Small intestine (tissue), 7 donors: ENCODE measurements at regions not wholly inside any gene's neighbourhood (a gene's known extent, or its start where the extent isn't known, plus 50 kb on each side); places are given as distances from the start of the nearest gene placed in this dataset.

Experiments used
- DNase-seq, 2 donors: peaks; one replicate each; pipeline versions ENCODE4 v3.0.0 to v3.0.0-alpha.2; 2013
- FAIRE-seq: peaks from 2 replicates; lab custom pipeline; 2012; peaks lifted over from hg19 to GRCh38; lab: Jason Lieb, UNC
- H3K27ac ChIP-seq, 3 donors: one replicate each; pipeline ENCODE4 v1.5.1; 2013; ENCODE audit warnings: low read length in 2 of 3, mild to moderate bottlenecking in 2 of 3, control low read depth in 1 of 3, inconsistent platforms in 1 of 3, low read depth in 1 of 3, moderate library complexity in 1 of 3
- H3K27me3 ChIP-seq, 3 donors: one replicate each; pipeline ENCODE4 v1.6.1; 2013; ENCODE audit warnings: low read length in 3 of 3, inconsistent platforms in 1 of 3; ENCODE audit not compliant: control insufficient read depth in 3 of 3, insufficient read depth in 3 of 3
- H3K36me3 ChIP-seq, 3 donors: one replicate each; pipeline ENCODE4 v1.6.1; 2013; ENCODE audit warnings: low read length in 3 of 3, inconsistent platforms in 1 of 3, low read depth in 1 of 3, mild to moderate bottlenecking in 1 of 3, moderate library complexity in 1 of 3; ENCODE audit not compliant: control insufficient read depth in 3 of 3, insufficient read depth in 2 of 3
- H3K4me1 ChIP-seq, 3 donors: one replicate each; pipeline ENCODE4 v1.6.1; 2013; ENCODE audit warnings: low read length in 2 of 3, inconsistent platforms in 1 of 3, low read depth in 1 of 3, mild to moderate bottlenecking in 1 of 3, moderate library complexity in 1 of 3; ENCODE audit not compliant: control insufficient read depth in 3 of 3, insufficient read depth in 2 of 3
- H3K4me3 ChIP-seq, 3 donors: one replicate each; pipeline ENCODE4 v1.5.1; 2013; ENCODE audit warnings: low read length in 3 of 3, control low read depth in 1 of 3, inconsistent platforms in 1 of 3, low read depth in 1 of 3, mild to moderate bottlenecking in 1 of 3, moderate library complexity in 1 of 3
- H3K9me3 ChIP-seq, 2 donors: one replicate each; pipeline ENCODE4 v1.6.1; 2013; ENCODE audit warnings: low read depth in 1 of 2, low read length in 1 of 2; ENCODE audit not compliant: control insufficient read depth in 2 of 2, insufficient read depth in 1 of 2
- WGBS, 3 donors: extraction: QIAGEN DNeasy Blood & Tissue Kit; methylation state at CpG; one replicate each; pipeline ENCODE4 v1.1.7; 2013; 5-methylcytosine and 5-hydroxymethylcytosine counted together
- donor health status: healthy with polysubstance abuse.
- donor health status: control.
- donor health status: control.
- donor health status: Bipolar disorder and iron deficiency.
- donor health status: healthy.

GRCh38 chr2:142599504-142599903 lies 278.0 kb upstream of the KYNU start:
- Histone ChIP-seq H3K9me3 (no peaks in the 10 kb centered on the region), H3K27ac (no peak overlapping the region), H3K4me1 (no peaks in the 10 kb centered on the region), H3K4me3 (no peak overlapping the region), H3K27me3 (no peaks in the 10 kb centered on the region), H3K36me3 (no peaks in the 10 kb centered on the region)
- DNase-seq: no peak
- FAIRE-seq: no peak

- no peak overlapping the region for H3K27ac ChIP-seq
- no peak overlapping the region for H3K4me3 ChIP-seq
- no peaks in the 10 kb centered on the region for H3K27me3 ChIP-seq
- FAIRE-seq (no peak), DNase-seq (no peak)
- H3K4me1 ChIP-seq: no peaks in the 10 kb centered on the region
- no peaks in the 10 kb centered on the region for H3K9me3 ChIP-seq
- H3K36me3 ChIP-seq: no peaks in the 10 kb centered on the region
Observed at GRCh38 chr2:142598846-142599245, 278.6 kb upstream of the KYNU start.

GRCh38 chr2:142596334-142597088 lies 281.0 kb upstream of the KYNU start:
- Histone ChIP-seq H3K27ac (no peak overlapping the region), H3K4me3 (no peak overlapping the region), H3K9me3 (no peaks in the 10 kb centered on the region), H3K36me3 (no peaks in the 10 kb centered on the region), H3K4me1 (no peaks in the 10 kb centered on the region), H3K27me3 (no peaks in the 10 kb centered on the region)
- FAIRE-seq (no peak), DNase-seq (no peak)
- 76 to 94% (median 87%) methylated on average over 2 of the region's 2 CpGs for WGBS, 3 donors

GRCh38 chr2:142594935-142595334 lies 282.5 kb upstream of the KYNU start:
- no peaks in the 10 kb centered on the region for H3K27me3 ChIP-seq
- H3K9me3 ChIP-seq: no peaks in the 10 kb centered on the region
- no peak overlapping the region for H3K27ac ChIP-seq
- no peaks in the 10 kb centered on the region for H3K4me1 ChIP-seq
- no peaks in the 10 kb centered on the region for H3K36me3 ChIP-seq
- no peak for FAIRE-seq
- H3K4me3 ChIP-seq: no peak overlapping the region
- WGBS, 3 donors: 54 to 86% (median 67%) methylated on average over 2 of the region's 2 CpGs
- DNase-seq: no peak

- WGBS, 3 donors: 49 to 65% (median 59%) methylated on average over 3 of the region's 3 CpGs
- Histone ChIP-seq H3K4me3 (no peak overlapping the region), H3K4me1 (no peaks in the 10 kb centered on the region), H3K27ac (no peak overlapping the region), H3K36me3 (no peaks in the 10 kb centered on the region), H3K27me3 (no peaks in the 10 kb centered on the region), H3K9me3 (no peaks in the 10 kb centered on the region)
- FAIRE-seq (no peak), DNase-seq (no peak)
Observed at GRCh38 chr2:142592171-142592570, 285.3 kb upstream of the KYNU start.

GRCh38 chr2:142591420-142591819 lies 286.0 kb upstream of the KYNU start:
- WGBS, 3 donors: 88 to 89% (median 88%) methylated on average over 2 of the region's 2 CpGs
- H3K4me1 ChIP-seq: no peaks in the 10 kb centered on the region
- H3K27ac ChIP-seq: no peak overlapping the region
- H3K27me3 ChIP-seq: no peaks in the 10 kb centered on the region
- no peaks in the 10 kb centered on the region for H3K9me3 ChIP-seq
- H3K36me3 ChIP-seq: no peaks in the 10 kb centered on the region
- DNase-seq (no peak), FAIRE-seq (no peak)
- H3K4me3 ChIP-seq: no peak overlapping the region

- FAIRE-seq (no peak), DNase-seq (no peak)
- no peak overlapping the region for H3K4me3 ChIP-seq
- no peak overlapping the region for H3K27ac ChIP-seq
- H3K27me3 ChIP-seq: no peaks in the 10 kb centered on the region
- WGBS, 3 donors: 69 to 92% (median 75%) methylated on average over 1 of the region's 1 CpG
- H3K36me3 ChIP-seq: no peaks in the 10 kb centered on the region
- H3K4me1 ChIP-seq: no peaks in the 10 kb centered on the region
- H3K9me3 ChIP-seq: no peaks in the 10 kb centered on the region
Observed at GRCh38 chr2:142588269-142588668, 289.2 kb upstream of the KYNU start.

- no peak for FAIRE-seq
- Histone ChIP-seq H3K4me3 (no peak overlapping the region), H3K9me3 (no peaks in the 10 kb centered on the region), H3K4me1 (no peaks in the 10 kb centered on the region), H3K36me3 (no peaks in the 10 kb centered on the region), H3K27ac (no peak overlapping the region), H3K27me3 (no peaks in the 10 kb centered on the region)
- DNase-seq: no peak
- WGBS, 3 donors: 45 to 58% (median 52%) methylated on average over 5 of the region's 5 CpGs
Observed at GRCh38 chr2:142586693-142587580, 290.5 kb upstream of the KYNU start.
